ENCODE measurements at regions not wholly inside any gene's neighbourhood (a gene's known extent, or its start where the extent isn't known, plus 50 kb on each side); places are given as distances from the start of the nearest gene placed in this dataset.

- Histone ChIP-seq H3K4me1 (peaks cover 33 to 63% (median 59%) of the 10 kb centered on the region in 4 donors), H3K4me3 (no peak overlapping the region), H3K36me3 (no peaks in the 10 kb centered on the region), H3K27ac (peak overlapping the region; percentile 88 to 94 (median 90)), H3K27me3 (no peaks in the 10 kb centered on the region), H3K9me3 (no peaks in the 10 kb centered on the region)
- TF ChIP-seq CTCF (IDR thresholded peaks at IDR 0.05) (no peak), POLR2AphosphoS5 (IDR thresholded peaks at IDR 0.05) (peak; percentile 60 to 77 (median 75))
- in situ Hi-C loops (cut with MboI; ENCODE audit: low pct_ligation_motif_present in 1 of 4, low pct_unique_long_range_greater_than_20kb in 1 of 4, low sequenced_read_pairs in 3 of 4) (no loop called here), intact Hi-C loops (cut with DNase I; ENCODE audit: low total_unique reads) (no loop called here)
- WGBS, 2 donors (ENCODE audit: low coverage in 1 of 2): 35 to 58% methylated on average over 6 to 11 of the region's 11 CpGs
- peak; percentile 76 for DNase-seq
Measured at GRCh38 chr1:234955107-234955731, 173.4 kb downstream of the TOMM20 start.

- H3K4me1 ChIP-seq: peaks cover 33 to 57% (median 54%) of the 10 kb centered on the region in 4 donors
- no peak for DNase-seq
- intact Hi-C loops (cut with DNase I; ENCODE audit: low total_unique reads) (no loop called here), in situ Hi-C loops (cut with MboI; ENCODE audit: low pct_ligation_motif_present in 1 of 4, low pct_unique_long_range_greater_than_20kb in 1 of 4, low sequenced_read_pairs in 3 of 4) (no loop called here)
- H3K27ac ChIP-seq: peak overlapping the region; percentile 88 to 94 (median 90)
- no peaks in the 10 kb centered on the region for H3K36me3 ChIP-seq
- no peak for TF ChIP-seq POLR2AphosphoS5 (IDR thresholded peaks at IDR 0.05)
- TF ChIP-seq CTCF (IDR thresholded peaks at IDR 0.05): no peak
- no peak for TF ChIP-seq POLR2A (IDR thresholded peaks at IDR 0.05)
- TF ChIP-seq EP300 (IDR thresholded peaks at IDR 0.05; ENCODE audit: low read depth): no peak
- H3K9me3 ChIP-seq: no peaks in the 10 kb centered on the region
- WGBS, 2 donors (ENCODE audit: low coverage in 1 of 2): 96 to 100% methylated on average over 3 to 6 of the region's 6 CpGs
- H3K4me3 ChIP-seq: no peak overlapping the region
- no peaks in the 10 kb centered on the region for H3K27me3 ChIP-seq
Measured at GRCh38 chr1:234954613-234955012, 174.0 kb downstream of the TOMM20 start.

GRCh38 chr1:234953655-234954405 is 174.8 kb downstream of the TOMM20 start:
- in situ Hi-C loops (cut with MboI; ENCODE audit: low pct_ligation_motif_present in 1 of 4, low pct_unique_long_range_greater_than_20kb in 1 of 4, low sequenced_read_pairs in 3 of 4) (no loop called here), intact Hi-C loops (cut with DNase I; ENCODE audit: low total_unique reads) (no loop called here)
- WGBS, 2 donors (ENCODE audit: low coverage in 1 of 2): 81 to 83% methylated on average over 11 to 13 of the region's 13 CpGs

More at GRCh38 chr1:234953655-234954405, 174.8 kb downstream of the TOMM20 start:
- Histone ChIP-seq H3K27ac (peak overlapping the region in 3 of 4 donors; percentile 88 to 94 (median 91)), H3K27me3 (no peaks in the 10 kb centered on the region), H3K4me3 (no peak overlapping the region), H3K4me1 (peaks cover 28 to 50% (median 46%) of the 10 kb centered on the region in 4 donors), H3K36me3 (no peaks in the 10 kb centered on the region), H3K9me3 (no peaks in the 10 kb centered on the region)
- no peak for TF ChIP-seq EP300 (IDR thresholded peaks at IDR 0.05; ENCODE audit: low read depth)
- TF ChIP-seq POLR2A (IDR thresholded peaks at IDR 0.05): no peak
- no peak for TF ChIP-seq POLR2AphosphoS5 (IDR thresholded peaks at IDR 0.05)
- TF ChIP-seq CTCF (IDR thresholded peaks at IDR 0.05): no peak
- no peak for DNase-seq

Measured in transverse colon (tissue), 4 donors.